Keratinocyte (primary cell): ENCODE measurements at regions not wholly inside any gene's neighbourhood (a gene's known extent, or its start where the extent isn't known, plus 50 kb on each side); places are given as distances from the start of the nearest gene placed in this dataset.

Experiments
- DNase-seq: peaks from one replicate; pipeline ENCODE4 v3.0.0-alpha.2; 2011; ENCODE audit warnings: low read depth, missing footprints, low spot score
- FAIRE-seq: peaks from 2 replicates; lab custom pipeline; 2011; peaks lifted over from hg19 to GRCh38; lab: Jason Lieb, UNC
- H2AFZ ChIP-seq: 2 replicates; pipeline ENCODE4 v1.6.0; 2012; ENCODE audit warnings: low read length, control low read depth, inconsistent platforms; ENCODE audit not compliant: control insufficient read depth
- H3K27ac ChIP-seq: 2 replicates; pipeline ENCODE4 v1.5.1; 2011; ENCODE audit warnings: low read length; ENCODE audit not compliant: control insufficient read depth, insufficient read depth
- H3K27me3 ChIP-seq: 3 replicates; pipeline ENCODE4 v1.6.0; 2011; ENCODE audit warnings: low read length; ENCODE audit not compliant: control insufficient read depth, insufficient read depth; ENCODE audit errors: extremely low read depth
- H3K36me3 ChIP-seq, 2 experiments: 2 replicates in 1 of 2; 3 replicates in 1 of 2; pipeline ENCODE4 v1.5.1; 2011; ENCODE audit warnings: low read length in 2 of 2, mild to moderate bottlenecking in 1 of 2; ENCODE audit not compliant: control insufficient read depth in 2 of 2, insufficient read depth in 2 of 2; ENCODE audit errors: extremely low read depth in 1 of 2
- H3K4me1 ChIP-seq: 3 replicates; pipeline ENCODE4 v1.5.1; 2011; ENCODE audit warnings: low read length; ENCODE audit not compliant: control insufficient read depth, insufficient read depth; ENCODE audit errors: extremely low read depth
- H3K4me2 ChIP-seq: 3 replicates; pipeline ENCODE4 v1.6.0; 2011; ENCODE audit warnings: low read depth, low read length; ENCODE audit not compliant: control insufficient read depth, insufficient read depth; ENCODE audit errors: extremely low read depth
- H3K4me3 ChIP-seq, 3 experiments: fragments of 200-600 bp in 1 of 3; sonication (generic) in 1 of 3; 2 replicates in 2 of 3; 3 replicates in 1 of 3; pipeline ENCODE4 v1.5.1; 2011 to 2016; ENCODE audit warnings: low read length in 3 of 3, mild to moderate bottlenecking in 3 of 3, control low read depth in 2 of 3, inconsistent platforms in 1 of 3, low read depth in 1 of 3, mixed read lengths in 1 of 3, mixed run types in 1 of 3, moderate library complexity in 1 of 3; ENCODE audit not compliant: control insufficient read depth in 2 of 3, insufficient read depth in 2 of 3; ENCODE audit errors: extremely low read depth in 1 of 3
- H3K79me2 ChIP-seq: 2 replicates; pipeline ENCODE4 v1.6.0; 2012; ENCODE audit warnings: low read length; ENCODE audit not compliant: control insufficient read depth, insufficient read depth
- H3K9ac ChIP-seq: 3 replicates; pipeline ENCODE4 v1.6.0; 2011; ENCODE audit warnings: low read length; ENCODE audit not compliant: control insufficient read depth, insufficient read depth; ENCODE audit errors: extremely low read depth
- H3K9me1 ChIP-seq: 3 replicates; pipeline ENCODE4 v1.6.0; 2011; ENCODE audit warnings: low read length; ENCODE audit not compliant: control insufficient read depth, insufficient read depth; ENCODE audit errors: extremely low read depth
- H3K9me3 ChIP-seq: 2 replicates; pipeline ENCODE4 v1.5.1; 2012; ENCODE audit warnings: low read depth, low read length; ENCODE audit not compliant: control insufficient read depth
- H4K20me1 ChIP-seq: 3 replicates; pipeline ENCODE4 v1.6.0; 2011; ENCODE audit warnings: low read length; ENCODE audit not compliant: control insufficient read depth, insufficient read depth; ENCODE audit errors: extremely low read depth
- CTCF ChIP-seq, 3 experiments: IDR thresholded peaks in 1 of 3; conservative IDR thresholded peaks in 1 of 3; optimal IDR thresholded peaks in 1 of 3; 2 replicates in 2 of 3; 3 replicates in 1 of 3; pipeline versions ENCODE3 to v1.5.1; 2011; ENCODE audit warnings: low read length in 3 of 3, mild to moderate bottlenecking in 3 of 3, moderate library complexity in 2 of 3, control low read depth in 1 of 3, inconsistent platforms in 1 of 3; ENCODE audit not compliant: insufficient read depth in 2 of 3; ENCODE audit errors: extremely low read depth in 1 of 3
- EZH2 ChIP-seq: IDR thresholded peaks from one replicate; pipeline ENCODE4 v1.6.1; 2012; ENCODE audit warnings: inconsistent platforms, mild to moderate bottlenecking, low read length, moderate library complexity
- dilution Hi-C: fragments of 300-500 bp; cut with MboI; formaldehyde crosslinking; loops from one replicate; pipeline ENCODE4 v1.7.0; 2020; ENCODE audit warnings: low sequenced_read_pairs; ENCODE audit not compliant: extremely low pct_ligation_motif_present

- Histone ChIP-seq H3K9me1 (no peaks in the 10 kb centered on the region), H3K27me3 (no peaks in the 10 kb centered on the region), H3K27ac (no peak overlapping the region), H3K4me1 (no peaks in the 10 kb centered on the region), H3K36me3 (no peaks in the 10 kb centered on the region), H3K9ac (no peak overlapping the region), H4K20me1 (no peaks in the 10 kb centered on the region), H3K4me3 (no peak overlapping the region), H3K9me3 (no peaks in the 10 kb centered on the region), H2AFZ (no peak overlapping the region), H3K4me2 (no peak overlapping the region), H3K79me2 (no peaks in the 10 kb centered on the region)
- TF ChIP-seq EZH2 (no peak), CTCF (optimal IDR thresholded peaks at IDR 0.05 in 1 of 3, IDR thresholded peaks at IDR 0.05 in 1 of 3, conservative IDR thresholded peaks at IDR 0.05 in 1 of 3; ENCODE audit: extremely low read depth in 1 of 3, insufficient read depth in 2 of 3, low read length in 3 of 3) (no peak)
- DNase-seq (no peak), FAIRE-seq (no peak)
- dilution Hi-C loops = no loop called here
Measured at GRCh38 chr6:148107911-148108310, 234.7 kb upstream of the SASH1 start.

- H3K4me1 ChIP-seq = no peaks in the 10 kb centered on the region
- H3K4me3 ChIP-seq = no peak overlapping the region
- H3K9ac ChIP-seq = no peak overlapping the region
- H3K9me3 ChIP-seq = no peaks in the 10 kb centered on the region
- H4K20me1 ChIP-seq = no peaks in the 10 kb centered on the region
- no peaks in the 10 kb centered on the region for H3K79me2 ChIP-seq
- H3K36me3 ChIP-seq = no peaks in the 10 kb centered on the region
- FAIRE-seq (no peak), DNase-seq (no peak)
- H3K9me1 ChIP-seq = no peaks in the 10 kb centered on the region
- TF ChIP-seq CTCF (optimal IDR thresholded peaks at IDR 0.05 in 1 of 3, IDR thresholded peaks at IDR 0.05 in 1 of 3, conservative IDR thresholded peaks at IDR 0.05 in 1 of 3; ENCODE audit: extremely low read depth in 1 of 3, insufficient read depth in 2 of 3, low read length in 3 of 3) (no peak), EZH2 (no peak)
- H3K4me2 ChIP-seq = no peak overlapping the region
- dilution Hi-C loops = no loop called here
- no peaks in the 10 kb centered on the region for H3K27me3 ChIP-seq
- no peak overlapping the region for H2AFZ ChIP-seq
- H3K27ac ChIP-seq = no peak overlapping the region
Measured at GRCh38 chr6:148109732-148110131, 232.9 kb upstream of the SASH1 start.
